T follicular helper cell (primary cell): ENCODE measurements at regions not wholly inside any gene's neighbourhood (a gene's known extent, or its start where the extent isn't known, plus 50 kb on each side); places are given as distances from the start of the nearest gene placed in this dataset.
A peak's percentile ranks its signal among the peaks of the same experiment; 100 is the strongest.

Source experiments
- DNase-seq: peaks from one replicate; pipeline ENCODE4 v3.0.0-alpha.2; 2020; ENCODE audit warnings: low read depth

- DNase-seq = no peak
These were observed 120.3 kb upstream of the IPO9 start for GRCh38 chr1:201708691-201709090.

- DNase-seq = peak; percentile 36
These were observed 119.2 kb upstream of the IPO9 start for GRCh38 chr1:201709564-201710295.

GRCh38 chr1:201710632-201711597 is 118.0 kb upstream of the IPO9 start:
- DNase-seq = no peak

- DNase-seq = no peak
These were observed 117.1 kb upstream of the IPO9 start for GRCh38 chr1:201711811-201712210.

DNA sequence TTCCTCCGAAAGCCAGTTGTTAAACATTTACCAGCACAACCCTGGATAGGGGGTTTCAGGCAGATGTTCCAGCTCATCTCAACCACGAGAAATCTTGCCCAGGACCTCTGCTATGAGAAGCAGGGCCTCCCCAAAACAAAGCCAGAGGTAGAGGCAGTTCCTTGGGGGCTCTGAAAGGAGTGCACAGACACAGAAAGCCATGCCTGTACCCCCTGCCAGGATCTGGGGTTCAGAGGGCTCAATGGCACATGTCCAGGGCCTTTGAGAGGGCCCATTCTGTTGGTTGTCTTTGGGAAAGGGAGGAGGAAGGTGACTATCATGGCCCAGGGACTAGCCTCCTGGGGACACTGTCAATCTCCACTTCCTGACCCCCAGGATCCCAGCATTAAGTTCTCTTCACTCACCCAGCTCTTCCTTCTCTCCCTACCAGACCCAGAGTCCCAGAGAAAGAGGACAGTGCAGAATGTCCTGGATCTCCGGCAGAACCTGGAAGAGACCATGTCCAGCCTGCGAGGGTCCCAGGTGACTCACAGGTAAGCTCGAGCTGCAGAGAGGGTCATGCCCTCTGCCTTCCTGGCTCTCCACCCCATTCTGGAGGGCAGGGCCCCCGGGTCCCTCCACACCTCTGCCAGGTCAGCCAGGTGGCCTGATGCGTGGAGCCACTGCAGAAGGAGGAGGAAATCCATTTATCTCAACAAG is 116.4 kb upstream of the IPO9 start:
- no peak for DNase-seq

DNA sequence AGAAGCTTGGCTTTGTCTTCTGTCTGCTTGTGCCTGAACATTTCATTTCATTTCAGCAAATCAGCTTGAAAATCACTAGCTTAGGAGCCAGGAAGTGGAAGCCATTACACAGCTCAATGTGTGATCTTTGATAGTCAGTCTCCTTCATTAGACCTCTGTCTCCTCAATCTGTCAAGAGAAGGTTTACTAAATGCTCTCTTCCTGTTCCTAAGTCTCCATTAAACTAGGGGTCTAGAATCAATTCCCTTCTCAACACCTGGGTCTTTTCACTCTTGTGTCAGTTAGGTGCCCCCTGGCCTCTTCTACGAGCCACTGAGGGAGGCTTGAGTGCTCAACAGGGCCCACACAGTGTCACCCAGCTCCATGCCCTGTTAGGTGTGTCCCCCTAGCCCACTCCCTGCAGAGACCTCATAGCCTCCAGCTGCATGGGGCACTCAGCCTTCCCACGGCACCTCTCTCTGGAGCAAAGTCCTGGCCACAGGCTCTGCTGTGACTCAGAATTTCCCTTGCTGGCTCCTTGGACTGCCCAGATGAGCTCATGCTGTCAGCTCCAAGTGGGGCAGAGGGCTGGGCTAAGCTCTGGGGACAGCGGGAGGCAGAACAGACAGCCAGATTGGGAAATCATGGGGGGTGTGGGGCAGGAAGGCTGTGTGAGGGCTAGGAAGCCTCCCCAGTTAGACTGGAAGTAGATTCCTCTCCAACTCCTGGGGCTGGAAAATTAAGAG is 115.7 kb upstream of the IPO9 start:
- DNase-seq = no peak

DNA sequence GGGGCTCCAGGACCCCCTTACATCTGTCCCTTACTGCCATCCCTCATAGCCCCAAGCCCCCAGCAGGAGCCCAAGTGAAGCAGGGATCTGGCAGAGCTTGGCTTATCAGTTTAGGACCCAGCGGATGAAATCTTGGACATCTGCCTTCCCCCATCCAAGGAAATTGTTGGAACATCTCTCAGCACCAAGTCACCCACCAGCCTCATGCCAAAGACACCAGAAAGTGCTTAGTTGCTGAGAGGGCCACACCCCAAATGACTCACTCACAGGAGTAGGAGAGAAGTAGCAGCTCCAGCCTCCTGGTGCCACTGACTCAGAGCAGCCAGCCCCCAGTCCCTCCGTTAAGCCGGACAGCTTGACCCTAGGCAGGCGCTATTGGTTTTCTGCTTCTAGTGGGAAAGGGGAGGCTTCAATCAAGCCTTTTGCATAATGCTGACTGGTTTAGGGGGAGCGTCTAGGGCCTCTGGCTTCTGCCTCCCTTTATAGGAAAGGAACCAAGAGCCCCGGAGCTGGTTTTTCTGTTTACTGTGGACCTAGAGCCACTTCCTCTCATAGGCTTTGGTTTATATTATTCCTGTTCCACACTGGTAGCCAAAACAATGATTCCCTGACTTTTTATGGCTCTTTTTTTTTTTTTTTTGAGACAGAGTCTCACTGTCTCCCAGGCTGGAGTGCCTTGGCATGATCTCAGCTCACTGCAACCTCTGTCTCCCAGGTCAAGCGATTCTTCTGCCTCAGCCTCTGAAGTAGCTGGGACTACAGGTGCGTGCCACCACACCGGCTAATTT is 114.2 kb upstream of the IPO9 start:
- no peak for DNase-seq

GRCh38 chr1:201715351-201715750 is 113.6 kb upstream of the IPO9 start:
- no peak for DNase-seq

- DNase-seq = no peak
These were observed 112.9 kb upstream of the IPO9 start for GRCh38 chr1:201715801-201716741.

- DNase-seq = no peak
These were observed 112.2 kb upstream of the IPO9 start for GRCh38 chr1:201716742-201717135.

DNA sequence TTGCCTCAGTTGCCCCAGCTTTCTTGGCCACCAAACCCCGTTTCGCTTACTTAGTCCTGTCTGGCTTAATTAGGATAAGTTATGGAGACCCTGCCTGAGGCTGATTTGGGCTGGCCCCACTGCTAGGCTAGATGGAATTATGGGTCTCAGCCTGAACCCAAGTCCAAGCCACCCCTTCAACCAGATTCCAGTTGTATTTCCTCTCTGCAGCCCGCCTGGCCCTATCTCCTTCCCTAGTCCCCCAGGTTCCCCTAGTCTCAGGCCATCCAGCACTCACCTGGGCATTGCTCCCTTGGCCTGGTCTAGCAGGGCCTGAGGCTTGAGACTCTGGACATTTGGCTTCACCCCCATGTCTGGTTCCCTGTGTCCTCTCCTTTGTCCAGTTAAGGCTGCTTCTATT is 111.7 kb upstream of the IPO9 start:
- DNase-seq = no peak

- no peak for DNase-seq
These were observed 110.4 kb upstream of the IPO9 start for GRCh38 chr1:201718346-201719202.

DNA sequence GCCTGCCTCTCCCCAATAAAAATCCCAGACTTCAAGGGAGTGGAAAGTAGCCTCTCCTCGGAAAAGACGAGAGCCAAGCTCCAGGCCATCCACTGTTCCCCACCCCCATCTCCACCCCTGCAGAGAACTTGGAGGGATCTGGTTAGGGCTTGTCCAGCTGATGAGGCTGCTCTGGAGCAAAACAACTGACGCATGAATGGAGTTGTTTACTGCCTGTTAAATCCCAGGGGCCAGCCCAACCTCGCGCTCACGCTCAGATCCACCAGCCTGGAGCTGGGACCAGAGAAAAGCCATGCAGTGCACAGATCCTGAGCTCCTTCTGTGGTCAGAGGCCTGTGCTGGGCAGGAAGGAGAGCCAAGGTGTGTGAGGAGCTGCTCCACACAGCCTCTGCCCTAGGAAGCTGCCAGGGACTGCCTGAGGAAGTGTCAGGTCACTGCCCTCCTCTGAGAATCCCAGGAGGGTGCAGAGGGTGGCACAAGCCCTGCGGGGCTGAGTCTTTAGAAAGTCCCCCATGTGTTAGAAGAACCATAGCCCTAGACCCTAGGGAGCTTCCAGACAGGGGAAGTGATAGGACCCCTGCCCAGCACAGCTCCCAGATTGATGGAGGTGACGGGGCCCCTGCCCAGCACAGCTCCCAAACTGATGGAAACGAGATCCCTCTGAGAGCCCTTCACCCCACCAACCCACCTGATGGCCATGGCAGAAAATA is 109.0 kb upstream of the IPO9 start:
- no peak for DNase-seq

GRCh38 chr1:201720522-201720844 is 108.5 kb upstream of the IPO9 start:
- DNase-seq = no peak

- no peak for DNase-seq
These were observed 107.6 kb upstream of the IPO9 start for GRCh38 chr1:201721082-201722049.

- DNase-seq = no peak
These were observed 104.8 kb upstream of the IPO9 start for GRCh38 chr1:201724039-201724765.

DNA sequence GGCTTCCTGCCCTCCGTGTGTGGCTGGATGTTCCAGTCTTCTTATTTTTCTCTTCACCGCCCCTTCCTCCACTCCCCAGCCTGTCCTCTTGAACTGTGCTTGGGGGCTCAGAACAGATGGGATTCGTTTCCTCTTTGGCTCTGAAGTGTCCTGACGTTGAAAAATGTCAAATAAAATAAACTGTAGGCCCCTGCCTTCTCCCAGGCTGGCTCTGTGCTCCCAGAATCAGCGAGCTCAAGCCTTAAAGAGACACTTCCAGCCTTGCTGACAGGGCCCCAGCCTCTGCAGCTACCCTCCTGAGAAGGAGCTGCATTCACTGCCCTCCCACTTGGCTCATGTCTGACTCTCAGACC is 104.2 kb upstream of the IPO9 start:
- no peak for DNase-seq
